ENCODE measurements at regions not wholly inside any gene's neighbourhood (a gene's known extent, or its start where the extent isn't known, plus 50 kb on each side); places are given as distances from the start of the nearest gene placed in this dataset.

DNA sequence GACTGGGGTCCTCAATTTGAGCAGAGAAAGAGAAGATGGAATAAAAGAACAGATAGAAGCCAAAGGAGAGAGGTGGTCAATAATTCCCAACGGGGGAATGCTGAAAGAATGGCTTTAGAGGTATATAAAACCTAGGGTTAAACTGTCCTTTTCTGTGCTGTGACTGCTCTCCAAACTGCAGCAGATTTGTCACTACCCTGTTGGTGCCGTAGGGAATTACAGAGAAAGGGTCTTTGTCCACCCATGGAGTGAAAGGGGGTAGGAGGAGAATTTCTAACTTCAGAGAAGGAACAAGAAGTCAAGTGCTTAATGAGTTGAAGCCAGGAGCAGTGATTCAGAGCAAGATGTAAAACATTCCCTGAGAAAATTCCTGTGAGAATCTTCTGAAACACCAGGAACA lies 486.5 kb downstream of the NUP35 start:
- no peak overlapping the region for H3K27ac ChIP-seq (ENCODE audit: low read depth, low read length)
- H3K4me1 ChIP-seq (ENCODE audit: control insufficient read depth in 3 of 3, insufficient read depth in 3 of 3, low read length in 3 of 3) = peaks cover 2 to 6% (median 2%) of the 10 kb centered on the region in 3 donors
- no peaks in the 10 kb centered on the region for H3K9me3 ChIP-seq (ENCODE audit: control insufficient read depth in 3 of 3, low read length in 3 of 3)
- H3K36me3 ChIP-seq (ENCODE audit: control insufficient read depth in 3 of 3, insufficient read depth in 3 of 3, low read length in 3 of 3) = no peaks in the 10 kb centered on the region
- no peak overlapping the region for H3K4me3 ChIP-seq (ENCODE audit: low read length in 3 of 3)
- H3K27me3 ChIP-seq (ENCODE audit: control insufficient read depth in 3 of 3, insufficient read depth in 3 of 3, low read length in 3 of 3) = no peaks in the 10 kb centered on the region
- no peak overlapping the region for H3K9ac ChIP-seq (ENCODE audit: low read depth in 1 of 3, low read length in 3 of 3)

DNA sequence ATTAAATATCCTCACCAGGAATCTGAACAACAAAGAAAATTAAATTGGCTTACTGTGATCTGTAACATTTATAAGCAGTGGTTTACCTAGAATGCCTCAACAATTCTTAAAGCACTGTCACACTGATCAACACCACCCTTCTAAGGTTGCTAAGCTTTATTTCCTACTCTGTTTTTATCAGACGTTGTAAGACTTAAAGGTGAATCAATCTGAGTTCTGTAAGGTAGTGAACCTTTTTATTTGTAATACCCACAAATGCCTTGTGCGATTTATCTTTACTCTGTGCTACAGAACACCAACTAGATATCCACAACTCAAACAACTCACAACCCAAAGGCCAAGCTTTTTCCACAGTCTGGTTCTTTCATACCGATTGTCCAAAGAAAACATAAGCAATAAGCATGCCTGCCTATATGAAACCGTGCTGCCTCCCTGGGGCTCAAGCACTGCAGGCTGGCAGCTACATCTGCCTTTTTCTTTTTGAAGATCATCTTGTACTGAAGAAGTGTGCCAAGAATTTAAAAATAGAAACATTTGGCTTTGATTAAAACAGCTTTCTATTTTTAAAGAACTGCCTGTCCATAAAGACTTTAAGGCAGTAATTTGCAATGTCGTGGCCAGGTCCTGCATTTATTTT lies 490.7 kb downstream of the NUP35 start:
- H3K27me3 ChIP-seq (ENCODE audit: control insufficient read depth in 3 of 3, insufficient read depth in 3 of 3, low read length in 3 of 3) = no peaks in the 10 kb centered on the region
- H3K27ac ChIP-seq (ENCODE audit: low read depth, low read length) = peak overlapping the region; percentile 76
- H3K9ac ChIP-seq (ENCODE audit: low read depth in 1 of 3, low read length in 3 of 3) = peak overlapping the region; percentile 25 to 40 (median 32)
- no peaks in the 10 kb centered on the region for H3K36me3 ChIP-seq (ENCODE audit: control insufficient read depth in 3 of 3, insufficient read depth in 3 of 3, low read length in 3 of 3)
- H3K4me1 ChIP-seq (ENCODE audit: control insufficient read depth in 3 of 3, insufficient read depth in 3 of 3, low read length in 3 of 3) = peaks cover 2 to 6% (median 2%) of the 10 kb centered on the region in 3 donors
- H3K9me3 ChIP-seq (ENCODE audit: control insufficient read depth in 3 of 3, low read length in 3 of 3) = no peaks in the 10 kb centered on the region
- H3K4me3 ChIP-seq (ENCODE audit: low read length in 3 of 3) = peak overlapping the region in 1 of 3 donors; percentile 2

DNA sequence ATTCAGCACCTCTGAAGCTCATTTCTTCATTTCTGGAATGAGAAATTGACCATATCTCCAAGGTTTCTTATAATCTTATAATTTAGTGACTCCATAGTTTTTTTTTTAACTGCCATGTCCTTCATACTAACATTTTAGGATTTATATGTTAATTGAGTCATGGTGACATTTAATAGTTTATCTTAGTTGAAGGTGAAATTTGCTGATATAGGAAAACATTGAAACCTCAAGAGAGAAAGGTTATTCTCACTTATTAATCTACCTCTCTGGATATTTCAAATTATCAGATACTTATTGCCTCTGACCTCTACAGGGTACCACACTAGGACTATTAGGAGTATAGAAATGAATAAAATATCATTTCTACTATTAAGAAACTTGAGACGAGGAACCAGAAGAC lies 499.0 kb downstream of the NUP35 start:
- Histone ChIP-seq H3K4me1 (ENCODE audit: control insufficient read depth in 3 of 3, insufficient read depth in 3 of 3, low read length in 3 of 3) (no peaks in the 10 kb centered on the region), H3K27me3 (ENCODE audit: control insufficient read depth in 3 of 3, insufficient read depth in 3 of 3, low read length in 3 of 3) (no peaks in the 10 kb centered on the region), H3K27ac (ENCODE audit: low read depth, low read length) (no peak overlapping the region), H3K9ac (ENCODE audit: low read depth in 1 of 3, low read length in 3 of 3) (no peak overlapping the region), H3K36me3 (ENCODE audit: control insufficient read depth in 3 of 3, insufficient read depth in 3 of 3, low read length in 3 of 3) (no peaks in the 10 kb centered on the region), H3K9me3 (ENCODE audit: control insufficient read depth in 3 of 3, low read length in 3 of 3) (no peaks in the 10 kb centered on the region), H3K4me3 (ENCODE audit: low read length in 3 of 3) (no peak overlapping the region)

DNA sequence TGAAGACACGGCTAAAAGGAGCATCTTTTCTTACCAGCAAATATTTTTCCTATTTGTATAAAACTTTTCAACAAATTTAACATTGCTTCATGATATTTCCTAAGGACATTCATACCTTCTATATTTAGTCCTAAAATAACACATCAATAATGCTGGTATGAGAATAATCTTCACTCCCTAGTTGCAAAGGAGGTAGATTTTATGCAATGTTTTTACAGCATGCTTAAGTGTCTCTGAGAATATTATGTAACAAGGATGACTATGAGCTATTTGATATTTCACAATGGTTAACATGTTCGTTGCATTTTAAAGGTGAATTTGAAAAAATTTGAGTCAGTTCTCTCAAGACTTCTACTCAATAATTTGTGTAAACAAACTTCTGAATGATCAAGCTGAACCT lies 506.7 kb downstream of the NUP35 start:
- H3K4me1 ChIP-seq (ENCODE audit: control insufficient read depth in 3 of 3, insufficient read depth in 3 of 3, low read length in 3 of 3) = no peaks in the 10 kb centered on the region
- no peaks in the 10 kb centered on the region for H3K36me3 ChIP-seq (ENCODE audit: control insufficient read depth in 3 of 3, insufficient read depth in 3 of 3, low read length in 3 of 3)
- no peaks in the 10 kb centered on the region for H3K27me3 ChIP-seq (ENCODE audit: control insufficient read depth in 3 of 3, insufficient read depth in 3 of 3, low read length in 3 of 3)
- no peak overlapping the region for H3K9ac ChIP-seq (ENCODE audit: low read depth in 1 of 3, low read length in 3 of 3)
- H3K27ac ChIP-seq (ENCODE audit: low read depth, low read length) = no peak overlapping the region
- H3K9me3 ChIP-seq (ENCODE audit: control insufficient read depth in 3 of 3, low read length in 3 of 3) = no peaks in the 10 kb centered on the region
- no peak overlapping the region for H3K4me3 ChIP-seq (ENCODE audit: low read length in 3 of 3)

DNA sequence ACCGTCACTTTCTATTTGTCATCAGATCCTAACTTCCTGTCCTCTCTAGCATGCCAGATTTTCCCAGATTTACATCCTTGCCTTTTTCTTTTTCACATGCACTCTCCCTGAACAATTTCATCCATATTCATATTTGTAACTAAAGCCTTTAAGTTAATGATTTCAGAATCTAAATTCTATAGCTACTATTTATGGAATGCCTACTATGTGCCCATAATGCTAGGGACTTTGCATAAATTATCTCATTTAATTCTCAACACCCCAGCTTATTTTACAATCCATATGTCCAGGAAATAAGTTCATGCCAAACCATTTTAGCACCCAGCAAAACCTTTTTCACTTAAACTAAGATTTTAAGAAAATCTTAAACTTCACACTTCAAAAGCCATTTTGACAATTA lies 531.9 kb downstream of the NUP35 start:
- no peaks in the 10 kb centered on the region for H3K36me3 ChIP-seq (ENCODE audit: control insufficient read depth in 3 of 3, insufficient read depth in 3 of 3, low read length in 3 of 3)
- no peaks in the 10 kb centered on the region for H3K27me3 ChIP-seq (ENCODE audit: control insufficient read depth in 3 of 3, insufficient read depth in 3 of 3, low read length in 3 of 3)
- H3K27ac ChIP-seq (ENCODE audit: low read depth, low read length) = no peak overlapping the region
- no peak overlapping the region for H3K4me3 ChIP-seq (ENCODE audit: low read length in 3 of 3)
- H3K9ac ChIP-seq (ENCODE audit: low read depth in 1 of 3, low read length in 3 of 3) = no peak overlapping the region
- H3K4me1 ChIP-seq (ENCODE audit: control insufficient read depth in 3 of 3, insufficient read depth in 3 of 3, low read length in 3 of 3) = no peaks in the 10 kb centered on the region
- H3K9me3 ChIP-seq (ENCODE audit: control insufficient read depth in 3 of 3, low read length in 3 of 3) = no peaks in the 10 kb centered on the region

DNA sequence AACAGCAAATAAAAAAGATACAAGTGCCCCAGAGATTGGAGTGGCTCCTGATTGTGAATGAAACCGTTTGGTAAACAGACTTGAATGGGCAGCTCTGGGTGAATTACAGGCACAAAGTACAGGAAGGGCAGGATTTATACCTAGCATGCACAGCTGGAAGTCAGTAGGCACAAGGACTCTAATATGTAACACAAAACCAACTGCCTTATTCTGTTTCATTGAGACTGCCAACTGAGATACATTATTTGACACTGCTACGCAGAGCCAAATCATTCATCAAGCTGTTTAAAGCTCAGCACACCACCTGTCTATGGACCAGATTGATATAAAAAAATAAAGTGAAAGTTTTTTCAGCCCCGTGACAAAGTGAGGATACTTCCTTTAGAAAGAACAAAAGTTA lies 541.2 kb downstream of the NUP35 start:
- Histone ChIP-seq H3K27me3 (ENCODE audit: control insufficient read depth in 3 of 3, insufficient read depth in 3 of 3, low read length in 3 of 3) (no peaks in the 10 kb centered on the region), H3K36me3 (ENCODE audit: control insufficient read depth in 3 of 3, insufficient read depth in 3 of 3, low read length in 3 of 3) (no peaks in the 10 kb centered on the region), H3K9ac (ENCODE audit: low read depth in 1 of 3, low read length in 3 of 3) (peak overlapping the region in 1 of 3 donors; percentile 41), H3K4me3 (ENCODE audit: low read length in 3 of 3) (peak overlapping the region in 1 of 3 donors; percentile 29), H3K27ac (ENCODE audit: low read depth, low read length) (peak overlapping the region; percentile 70), H3K9me3 (ENCODE audit: control insufficient read depth in 3 of 3, low read length in 3 of 3) (no peaks in the 10 kb centered on the region), H3K4me1 (ENCODE audit: control insufficient read depth in 3 of 3, insufficient read depth in 3 of 3, low read length in 3 of 3) (peaks cover 0 to 4% (median 3%) of the 10 kb centered on the region in 3 donors)

DNA sequence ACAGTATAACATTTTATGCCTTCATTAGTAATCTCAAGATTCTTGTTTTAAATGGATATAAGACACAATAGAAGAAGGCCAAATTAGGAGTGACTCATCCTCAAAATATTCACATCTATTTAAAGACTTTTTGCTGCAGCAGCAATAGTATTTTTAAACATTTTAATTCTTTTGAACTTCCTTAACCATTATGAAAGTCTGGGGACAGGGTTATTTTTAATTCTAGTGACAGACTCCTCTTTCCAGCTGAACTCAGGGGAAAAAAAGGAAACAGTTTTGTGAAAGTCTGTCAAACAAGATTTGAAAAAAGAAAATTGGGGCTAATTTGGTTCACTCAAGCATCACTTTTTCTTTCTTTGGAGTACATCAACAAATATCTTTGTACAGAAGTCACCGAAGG lies 541.8 kb downstream of the NUP35 start:
- Histone ChIP-seq H3K4me3 (ENCODE audit: low read length in 3 of 3) (no peak overlapping the region), H3K9ac (ENCODE audit: low read depth in 1 of 3, low read length in 3 of 3) (peak overlapping the region in 1 of 3 donors; percentile 41), H3K36me3 (ENCODE audit: control insufficient read depth in 3 of 3, insufficient read depth in 3 of 3, low read length in 3 of 3) (no peaks in the 10 kb centered on the region), H3K27ac (ENCODE audit: low read depth, low read length) (peak overlapping the region; percentile 70), H3K27me3 (ENCODE audit: control insufficient read depth in 3 of 3, insufficient read depth in 3 of 3, low read length in 3 of 3) (no peaks in the 10 kb centered on the region), H3K4me1 (ENCODE audit: control insufficient read depth in 3 of 3, insufficient read depth in 3 of 3, low read length in 3 of 3) (peaks cover 0 to 4% (median 3%) of the 10 kb centered on the region in 3 donors), H3K9me3 (ENCODE audit: control insufficient read depth in 3 of 3, low read length in 3 of 3) (no peaks in the 10 kb centered on the region)

DNA sequence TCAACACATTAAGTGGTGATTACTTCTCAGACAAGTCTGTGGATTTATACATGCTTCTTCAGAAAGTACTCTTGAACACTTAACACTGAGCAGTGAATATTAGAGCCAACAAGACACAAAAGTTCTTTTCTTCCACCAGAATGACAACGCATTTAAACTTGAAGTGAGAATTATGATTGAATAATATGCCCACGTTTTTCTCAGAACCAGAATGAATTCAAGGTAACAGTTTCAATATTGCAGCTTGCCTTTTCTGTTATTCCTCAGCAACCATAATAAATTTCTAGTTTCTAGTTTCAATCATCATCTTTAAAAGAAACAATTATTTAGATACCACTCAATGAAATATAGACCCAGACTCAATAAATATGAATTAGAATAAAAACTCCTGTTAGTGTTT lies 547.0 kb downstream of the NUP35 start:
- no peak overlapping the region for H3K4me3 ChIP-seq (ENCODE audit: low read length in 3 of 3)
- no peaks in the 10 kb centered on the region for H3K36me3 ChIP-seq (ENCODE audit: control insufficient read depth in 3 of 3, insufficient read depth in 3 of 3, low read length in 3 of 3)
- H3K9me3 ChIP-seq (ENCODE audit: control insufficient read depth in 3 of 3, low read length in 3 of 3) = no peaks in the 10 kb centered on the region
- H3K9ac ChIP-seq (ENCODE audit: low read depth in 1 of 3, low read length in 3 of 3) = no peak overlapping the region
- no peaks in the 10 kb centered on the region for H3K27me3 ChIP-seq (ENCODE audit: control insufficient read depth in 3 of 3, insufficient read depth in 3 of 3, low read length in 3 of 3)
- no peak overlapping the region for H3K27ac ChIP-seq (ENCODE audit: low read depth, low read length)
- H3K4me1 ChIP-seq (ENCODE audit: control insufficient read depth in 3 of 3, insufficient read depth in 3 of 3, low read length in 3 of 3) = no peaks in the 10 kb centered on the region

DNA sequence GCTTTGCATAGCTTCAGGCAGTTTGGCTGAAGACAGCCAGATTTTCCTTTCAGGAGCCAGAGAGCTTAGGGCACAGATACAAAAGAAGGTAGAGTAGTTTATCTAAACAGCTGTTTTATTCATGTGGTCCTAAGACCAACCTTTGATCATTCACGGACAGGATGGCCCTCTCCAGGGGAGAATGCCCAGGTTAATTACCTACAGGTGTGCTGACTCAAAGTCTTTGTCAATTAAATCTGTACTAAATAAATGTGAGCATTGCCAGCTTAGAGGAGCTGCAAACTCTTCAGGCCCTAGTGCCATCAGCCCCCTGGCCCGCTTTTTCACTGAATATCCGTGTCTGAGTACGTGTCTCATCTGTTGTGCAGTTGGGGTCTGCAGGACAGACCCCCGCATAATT lies 554.7 kb downstream of the NUP35 start:
- Histone ChIP-seq H3K4me3 (ENCODE audit: low read length in 3 of 3) (no peak overlapping the region), H3K4me1 (ENCODE audit: control insufficient read depth in 3 of 3, insufficient read depth in 3 of 3, low read length in 3 of 3) (no peaks in the 10 kb centered on the region), H3K9ac (ENCODE audit: low read depth in 1 of 3, low read length in 3 of 3) (no peak overlapping the region)

DNA sequence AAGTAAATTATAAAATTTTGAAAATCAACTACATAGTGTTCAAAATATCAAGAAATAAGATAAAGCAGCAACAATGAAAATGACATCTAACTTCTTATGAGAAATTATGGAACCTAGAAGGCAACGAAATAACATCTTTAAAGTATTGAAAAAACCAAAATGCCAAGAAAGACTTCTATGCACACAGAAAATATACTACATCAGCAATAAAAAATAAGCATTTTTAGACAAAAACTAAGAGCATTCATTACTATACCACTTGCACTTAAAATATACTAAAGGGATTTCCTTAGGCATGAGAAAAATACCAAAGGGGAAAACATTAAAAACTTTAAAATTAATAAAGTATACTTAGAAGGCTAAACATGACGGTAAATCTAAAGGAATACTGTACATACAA lies 556.3 kb downstream of the NUP35 start:
- H3K9ac ChIP-seq (ENCODE audit: low read depth in 1 of 3, low read length in 3 of 3) = no peak overlapping the region
- no peak overlapping the region for H3K4me3 ChIP-seq (ENCODE audit: low read length in 3 of 3)
- no peaks in the 10 kb centered on the region for H3K4me1 ChIP-seq (ENCODE audit: control insufficient read depth in 3 of 3, insufficient read depth in 3 of 3, low read length in 3 of 3)
- H3K27me3 ChIP-seq (ENCODE audit: control insufficient read depth in 3 of 3, insufficient read depth in 3 of 3, low read length in 3 of 3) = no peaks in the 10 kb centered on the region
- peaks cover 0 to under 1% (median 0%) of the 10 kb centered on the region in 3 donors for H3K9me3 ChIP-seq (ENCODE audit: control insufficient read depth in 3 of 3, low read length in 3 of 3)
- H3K27ac ChIP-seq (ENCODE audit: low read depth, low read length) = no peak overlapping the region
- no peaks in the 10 kb centered on the region for H3K36me3 ChIP-seq (ENCODE audit: control insufficient read depth in 3 of 3, insufficient read depth in 3 of 3, low read length in 3 of 3)

More for the DNA sequence above, 554.7 kb downstream of the NUP35 start:
- no peaks in the 10 kb centered on the region for H3K36me3 ChIP-seq (ENCODE audit: control insufficient read depth in 3 of 3, insufficient read depth in 3 of 3, low read length in 3 of 3)
- no peaks in the 10 kb centered on the region for H3K9me3 ChIP-seq (ENCODE audit: control insufficient read depth in 3 of 3, low read length in 3 of 3)
- H3K27me3 ChIP-seq (ENCODE audit: control insufficient read depth in 3 of 3, insufficient read depth in 3 of 3, low read length in 3 of 3) = no peaks in the 10 kb centered on the region
- H3K27ac ChIP-seq (ENCODE audit: low read depth, low read length) = no peak overlapping the region
